Endothelial cell of umbilical vein (primary cell): ENCODE measurements at regions not wholly inside any gene's neighbourhood (a gene's known extent, or its start where the extent isn't known, plus 50 kb on each side); places are given as distances from the start of the nearest gene placed in this dataset.

Experiments used
- BruUV-seq: library from RNA; stranded (reverse); fragments of 400-500 nt; replicated peaks from 2 replicates; lab custom pipeline; 2021; lab: Mats Ljungman, UMichigan
- CTCF ChIA-PET: fragments of 300-600, 350-600 bp; sonication (Branson Sonifier 250); formaldehyde crosslinking; loops from one replicate; lab custom pipeline; 2021; ENCODE audit warnings: antibody characterized with exemption, inconsistent platforms; lab: Charles Lee
- POLR2A ChIA-PET: fragments of 300-600, 350-600 bp; sonication (Branson Sonifier 250); formaldehyde crosslinking; loops from one replicate; lab custom pipeline; 2021; ENCODE audit warnings: antibody characterized with exemption, inconsistent platforms; lab: Charles Lee
- DNase-seq: peaks from one replicate; pipeline ENCODE4 v3.0.0-alpha.2; 2011; ENCODE audit warnings: low read depth, low spot score
- FAIRE-seq: peaks from 2 replicates; lab custom pipeline; 2011; peaks lifted over from hg19 to GRCh38; lab: Jason Lieb, UNC
- H2AFZ ChIP-seq: 2 replicates; pipeline ENCODE4 v1.6.0; 2012; ENCODE audit warnings: low read depth, low read length, control low read depth, inconsistent platforms
- H3K27ac ChIP-seq: 2 replicates; pipeline ENCODE4 v1.5.1; 2011; ENCODE audit warnings: low read depth, mild to moderate bottlenecking, control low read depth, low read length, moderate library complexity; ENCODE audit not compliant: insufficient read depth
- H3K27me3 ChIP-seq, 2 experiments: 2 replicates each; pipeline versions ENCODE4 v1.6.0 to v1.6.1; 2011; ENCODE audit warnings: low read length in 2 of 2, mixed read lengths in 1 of 2; ENCODE audit not compliant: control insufficient read depth in 2 of 2, insufficient read depth in 2 of 2
- H3K36me3 ChIP-seq, 2 experiments: 2 replicates in 1 of 2; 3 replicates in 1 of 2; pipeline ENCODE4 v1.5.1; 2011; ENCODE audit warnings: low read length in 2 of 2, mild to moderate bottlenecking in 1 of 2, moderate library complexity in 1 of 2; ENCODE audit not compliant: control insufficient read depth in 2 of 2, insufficient read depth in 2 of 2; ENCODE audit errors: extremely low read depth in 1 of 2
- H3K4me1 ChIP-seq: 3 replicates; pipeline ENCODE4 v1.5.1; 2011; ENCODE audit warnings: mild to moderate bottlenecking, low read length; ENCODE audit not compliant: control insufficient read depth, insufficient read depth; ENCODE audit errors: extremely low read depth
- H3K4me2 ChIP-seq: 2 replicates; pipeline ENCODE4 v1.6.1; 2011; ENCODE audit warnings: low read length, control low read depth, mixed read lengths; ENCODE audit not compliant: insufficient read depth
- H3K4me3 ChIP-seq, 3 experiments: fragments of 200-600 bp in 1 of 3; sonication (generic), shearing (Covaris generic) in 1 of 3; replicated peaks in 1 of 3; 2 replicates each; pipeline ENCODE4 v1.5.1; 2011 to 2016; ENCODE audit warnings: control low read depth in 3 of 3, low read length in 3 of 3, mild to moderate bottlenecking in 2 of 3, inconsistent platforms in 1 of 3, low read depth in 1 of 3, moderate library complexity in 1 of 3; ENCODE audit not compliant: insufficient read depth in 1 of 3
- H3K79me2 ChIP-seq: 2 replicates; pipeline ENCODE4 v1.6.0; 2012; ENCODE audit warnings: low read length, inconsistent platforms; ENCODE audit not compliant: control insufficient read depth, insufficient read depth
- H3K9ac ChIP-seq: replicated peaks from 2 replicates; pipeline ENCODE3; 2011; ENCODE audit warnings: low read length, control low read depth; ENCODE audit not compliant: insufficient read depth; ENCODE audit errors: extremely low read depth
- H3K9me1 ChIP-seq: replicated peaks from 3 replicates; pipeline ENCODE4 v1.6.0; 2011; ENCODE audit warnings: mild to moderate bottlenecking, low read length; ENCODE audit not compliant: control insufficient read depth, insufficient read depth; ENCODE audit errors: extremely low read depth
- H3K9me3 ChIP-seq: replicated peaks from 2 replicates; pipeline ENCODE4 v1.5.1; 2012; ENCODE audit warnings: low read length, inconsistent platforms; ENCODE audit not compliant: control insufficient read depth, insufficient read depth
- H4K20me1 ChIP-seq: replicated peaks from 2 replicates; pipeline ENCODE3; 2011; ENCODE audit warnings: mild to moderate bottlenecking, low read length; ENCODE audit not compliant: control insufficient read depth, insufficient read depth; ENCODE audit errors: extremely low read depth
- CTCF ChIP-seq, 2 donors: IDR thresholded peaks; 1 replicate in 1 of 2; 2 replicates in 1 of 2; pipeline ENCODE4 v1.5.1; 2011; ENCODE audit warnings: low read length in 2 of 2, mild to moderate bottlenecking in 2 of 2, moderate library complexity in 2 of 2, control low read depth in 1 of 2, inconsistent platforms in 1 of 2, low read depth in 1 of 2; ENCODE audit not compliant: insufficient read depth in 1 of 2; ENCODE audit errors: extremely low read depth in 1 of 2
- EZH2 ChIP-seq: IDR thresholded peaks from 2 replicates; pipeline ENCODE4 v1.6.1; 2012; ENCODE audit warnings: borderline replicate concordance, low read depth, mild to moderate bottlenecking, moderate library complexity, low read length, inconsistent platforms; ENCODE audit not compliant: severe bottlenecking
- FOS ChIP-seq: IDR thresholded peaks from 2 replicates; pipeline ENCODE4 v1.6.1; 2011; ENCODE audit warnings: mild to moderate bottlenecking, low read length, moderate library complexity, borderline replicate concordance; ENCODE audit not compliant: insufficient read depth
- GATA2 ChIP-seq: IDR thresholded peaks from 2 replicates; pipeline ENCODE4 v1.7.0; 2011; ENCODE audit warnings: low read depth, mild to moderate bottlenecking, moderate library complexity, mixed read lengths, low read length; ENCODE audit not compliant: insufficient read length, insufficient read depth
- JUN ChIP-seq: IDR thresholded peaks from 2 replicates; pipeline ENCODE4 v1.6.1; 2011; ENCODE audit warnings: borderline replicate concordance, low read depth; ENCODE audit not compliant: insufficient read length, insufficient read depth
- MAX ChIP-seq: IDR thresholded peaks from 2 replicates; pipeline ENCODE4 v1.6.1; 2011; ENCODE audit not compliant: insufficient read depth, insufficient read length
- MYC ChIP-seq: IDR thresholded peaks from one replicate; pipeline ENCODE4 v1.6.1; 2011; ENCODE audit warnings: mild to moderate bottlenecking, low read depth, low read length
- POLR2A ChIP-seq: IDR thresholded peaks from 2 replicates; pipeline ENCODE4 v1.6.1; 2012; ENCODE audit warnings: low read depth, mild to moderate bottlenecking, control low read depth, low read length
- POLR2AphosphoS5 ChIP-seq: IDR thresholded peaks from 2 replicates; pipeline ENCODE4 v1.6.1; 2012; ENCODE audit warnings: low read depth, mild to moderate bottlenecking, control low read depth, low read length, moderate library complexity; ENCODE audit not compliant: insufficient read depth
- dilution Hi-C: fragments of 300-500 bp; cut with MboI; formaldehyde crosslinking; loops from one replicate; pipeline ENCODE4 v1.15.0; 2019; ENCODE audit warnings: low sequenced_read_pairs; ENCODE audit not compliant: extremely low pct_ligation_motif_present
- intact Hi-C: fragments of 100-400 bp; cut with micrococcal nuclease; formaldehyde crosslinking; loops from one replicate; pipeline ENCODE4 v1.10.0; 2022

DNA sequence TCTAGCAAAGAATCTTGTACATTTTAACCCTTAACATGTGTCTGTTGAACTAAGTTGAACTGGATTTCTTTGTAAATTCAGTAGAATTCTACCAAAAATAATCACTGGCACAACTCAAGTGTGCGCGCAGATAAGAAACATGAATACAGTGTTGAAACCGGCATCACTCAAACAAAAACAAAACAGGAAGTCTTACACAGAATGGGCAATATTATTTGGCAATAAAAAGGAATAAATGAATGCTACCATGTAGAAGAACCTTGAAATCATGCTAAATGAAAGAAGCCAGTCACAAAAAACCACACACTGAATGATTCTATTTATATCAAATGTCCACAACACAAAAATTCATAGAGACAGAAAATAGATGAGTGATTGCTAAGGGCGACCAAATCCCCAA, 102.9 kb upstream of the ZFHX3 start:
- DNase-seq (no peak), FAIRE-seq (no peak)
- Histone ChIP-seq H3K79me2 (no peaks in the 10 kb centered on the region), H3K9me3 (no peaks in the 10 kb centered on the region), H2AFZ (no peak overlapping the region), H3K36me3 (no peaks in the 10 kb centered on the region), H3K27me3 (no peaks in the 10 kb centered on the region), H4K20me1 (no peaks in the 10 kb centered on the region), H3K4me3 (no peak overlapping the region), H3K27ac (no peak overlapping the region), H3K4me1 (peaks cover 24% of the 10 kb centered on the region), H3K9ac (no peak overlapping the region), H3K9me1 (no peaks in the 10 kb centered on the region), H3K4me2 (no peak overlapping the region)
- intact Hi-C loops (no loop called here), dilution Hi-C loops (no loop called here)
- ChIA-PET CTCF (no interaction called here), POLR2A (no interaction called here)
- no TSS peak for BruUV-seq
- TF ChIP-seq MYC (no peak), JUN (no peak), POLR2AphosphoS5 (no peak), POLR2A (no peak), GATA2 (no peak), FOS (no peak), MAX (no peak), EZH2 (no peak), CTCF (IDR thresholded peaks at IDR 0.05; ENCODE audit: extremely low read depth in 1 of 2, insufficient read depth in 1 of 2, low read depth in 1 of 2, low read length in 2 of 2) (no peak)
